ENCODE measurements at regions not wholly inside any gene's neighbourhood (a gene's known extent, or its start where the extent isn't known, plus 50 kb on each side); places are given as distances from the start of the nearest gene placed in this dataset.

GRCh38 chr6:170160628-170161611 lies 130.0 kb downstream of the DLL1 start:
- DNase-seq: no peak

- no peak for DNase-seq
Observed at GRCh38 chr6:170160031-170160627, 130.7 kb downstream of the DLL1 start.

- DNase-seq: no peak
Observed at GRCh38 chr6:170159022-170159965, 131.6 kb downstream of the DLL1 start.

GRCh38 chr6:170158296-170159021 lies 132.4 kb downstream of the DLL1 start:
- no peak for DNase-seq

- no peak for DNase-seq
Observed at GRCh38 chr6:170157567-170158218, 133.2 kb downstream of the DLL1 start.

DNA sequence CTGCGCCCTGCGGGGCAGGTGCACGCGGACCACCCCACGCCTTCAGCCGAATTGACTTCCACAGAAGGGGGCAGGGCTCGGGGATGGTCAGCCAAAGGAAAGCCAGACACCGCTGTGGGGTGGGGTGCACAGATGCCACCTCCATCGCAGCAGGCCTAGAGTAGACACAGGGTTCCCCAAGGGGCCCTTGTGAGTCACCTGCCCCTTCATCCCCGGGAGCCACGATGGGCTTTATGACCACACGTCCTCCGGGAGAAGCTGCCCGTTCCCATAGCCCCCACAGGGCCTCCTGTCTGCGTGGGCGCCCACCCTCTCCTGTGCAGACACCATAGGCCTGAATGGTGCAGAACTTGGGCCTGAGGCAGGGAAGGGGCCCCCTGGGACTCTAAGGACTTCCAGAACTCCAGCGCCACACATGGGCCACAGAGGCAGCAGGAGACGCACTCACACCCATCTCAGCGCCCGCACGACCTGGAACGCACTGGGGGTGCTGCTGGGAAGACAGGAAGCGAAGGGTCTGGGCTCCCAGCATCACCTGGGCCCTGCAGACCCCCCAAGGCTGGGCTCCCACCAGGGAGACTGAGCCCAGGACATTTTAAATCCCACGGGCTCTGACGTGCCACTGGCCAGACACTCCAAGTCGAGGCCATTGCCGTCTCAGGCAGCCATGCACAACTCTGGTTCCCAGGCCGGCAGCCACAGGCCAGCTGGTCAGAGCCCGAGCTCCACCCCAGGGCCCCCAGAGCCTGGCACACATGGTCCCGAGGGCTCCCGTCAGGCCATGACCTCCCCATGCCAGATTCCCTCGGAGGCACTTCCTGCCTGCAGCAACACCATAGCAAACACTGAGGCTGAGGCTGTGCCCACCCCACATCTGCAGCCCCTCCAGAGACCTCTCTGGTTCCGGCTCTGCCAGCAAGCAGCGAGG lies 134.2 kb downstream of the DLL1 start:
- DNase-seq: no peak

DNA sequence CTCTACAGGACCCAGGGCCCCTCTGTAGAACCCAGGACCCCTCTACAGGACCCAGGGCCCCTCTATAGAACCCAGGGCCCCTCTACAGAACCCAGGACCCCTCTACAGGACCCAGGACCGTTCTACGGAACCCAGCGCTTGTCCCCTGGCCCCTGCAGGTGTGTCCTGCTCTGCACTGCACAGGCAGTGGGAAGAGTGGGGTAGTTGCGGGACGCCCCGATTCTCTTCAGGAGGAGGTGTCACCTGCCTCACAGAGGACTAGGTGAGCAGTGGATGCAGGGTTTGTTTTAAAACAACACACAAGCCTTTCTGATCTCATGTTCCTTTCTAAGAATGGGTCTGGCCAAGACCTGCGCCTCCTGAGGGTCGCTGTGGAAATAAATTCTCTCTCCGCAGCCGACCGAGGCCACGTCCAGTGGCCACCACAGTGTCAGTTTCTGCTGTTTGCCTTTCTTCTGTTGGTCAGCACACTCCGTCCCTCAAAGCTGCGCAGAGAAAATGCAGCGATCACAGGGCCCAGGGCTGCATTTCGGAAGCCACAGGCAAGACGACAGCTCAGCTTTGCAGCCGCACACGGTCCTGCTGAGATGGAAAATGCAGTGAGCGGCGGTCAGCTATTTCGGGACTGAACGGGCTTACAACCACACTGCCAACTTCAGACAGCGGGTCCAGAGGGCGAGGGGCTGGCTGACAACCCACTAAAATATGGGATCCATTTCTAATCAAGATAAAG lies 135.2 kb downstream of the DLL1 start:
- no peak for DNase-seq

DNA sequence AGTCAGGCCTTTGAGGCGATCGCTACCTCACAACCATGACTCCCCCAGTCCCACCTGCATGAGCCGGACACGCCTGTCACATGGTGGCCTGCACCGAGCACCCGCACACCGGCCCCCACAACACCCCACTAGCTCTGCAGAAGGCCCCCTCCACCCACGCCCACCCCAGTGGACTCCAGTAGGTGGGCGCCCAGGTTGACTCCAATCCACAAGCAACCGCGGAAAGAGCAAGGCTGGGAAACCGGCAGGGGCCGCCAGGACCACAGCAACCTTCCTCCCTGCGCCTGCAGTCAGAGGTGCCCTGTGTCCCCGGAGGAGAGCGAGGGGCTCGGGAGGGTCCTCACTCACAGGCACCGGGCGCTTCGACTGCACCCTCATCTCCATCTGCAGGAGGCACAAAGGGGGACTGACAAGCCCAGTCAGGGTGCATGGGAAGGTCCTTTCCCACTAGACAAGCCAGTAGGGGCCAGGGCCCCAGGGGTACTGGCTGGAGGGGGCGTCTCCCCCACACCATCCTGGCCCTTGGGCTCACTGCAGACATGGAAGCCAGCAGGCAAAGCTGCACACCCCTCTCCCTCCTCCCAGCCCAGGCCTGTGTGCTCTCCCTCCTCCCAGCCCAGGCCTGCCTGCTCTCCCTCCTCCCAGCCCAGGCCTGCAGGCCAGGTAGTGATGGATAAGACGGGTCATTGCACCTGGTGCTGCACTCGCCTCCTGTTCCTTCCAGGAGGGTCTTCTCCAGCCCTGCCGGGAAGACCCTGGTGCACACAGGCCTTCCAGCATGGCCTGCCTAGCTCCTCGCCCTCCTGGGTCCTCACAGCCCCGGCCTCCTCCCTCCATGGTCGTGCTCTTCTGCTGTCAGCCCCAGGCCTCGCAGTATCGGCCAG lies 137.2 kb downstream of the DLL1 start:
- no peak for DNase-seq

- no peak for DNase-seq
Observed at GRCh38 chr6:170152989-170153388, 137.9 kb downstream of the DLL1 start.

DNA sequence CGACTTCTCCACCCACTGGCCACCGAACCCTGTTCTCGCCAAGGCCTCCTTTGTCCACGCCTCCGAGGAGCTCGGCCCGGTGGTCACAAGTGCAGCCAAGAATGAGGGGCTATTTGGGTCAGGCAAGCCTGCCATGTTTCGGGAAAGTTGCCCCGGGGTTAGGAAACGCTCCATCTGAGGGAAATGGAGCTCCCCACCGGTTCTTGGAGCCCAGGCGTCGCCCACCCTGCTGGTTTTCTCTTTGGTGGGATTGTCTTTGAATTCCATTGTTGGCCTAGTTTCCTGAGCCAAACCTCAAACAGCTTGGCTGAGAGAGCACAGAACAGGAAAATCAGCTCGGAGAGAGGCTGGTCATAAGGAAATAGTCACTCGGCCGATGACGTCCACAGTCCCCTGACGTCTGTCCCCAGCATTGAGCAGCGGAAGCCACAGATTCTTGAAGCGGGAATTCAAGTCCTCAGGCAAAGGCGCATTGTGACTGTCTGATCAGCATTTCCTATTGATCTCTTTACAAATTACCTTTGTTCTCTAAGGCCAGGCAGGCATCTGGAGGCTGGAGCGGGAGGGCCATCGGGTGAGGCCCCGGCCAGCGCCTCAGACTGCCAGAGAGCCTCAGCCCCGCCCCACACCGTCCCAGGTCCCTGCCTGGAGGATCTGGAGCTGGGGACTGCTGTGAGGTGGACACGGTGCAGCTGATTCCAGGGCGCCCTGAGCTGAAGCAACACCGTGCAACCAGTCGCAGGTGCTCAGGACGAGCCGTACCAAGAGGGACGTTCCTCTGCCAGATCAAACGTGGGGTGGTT lies 138.6 kb downstream of the DLL1 start:
- DNase-seq: no peak

- DNase-seq: no peak
Observed at GRCh38 chr6:170151804-170152123, 139.1 kb downstream of the DLL1 start.

GRCh38 chr6:170151321-170151771 lies 139.5 kb downstream of the DLL1 start:
- no peak for DNase-seq

DNA sequence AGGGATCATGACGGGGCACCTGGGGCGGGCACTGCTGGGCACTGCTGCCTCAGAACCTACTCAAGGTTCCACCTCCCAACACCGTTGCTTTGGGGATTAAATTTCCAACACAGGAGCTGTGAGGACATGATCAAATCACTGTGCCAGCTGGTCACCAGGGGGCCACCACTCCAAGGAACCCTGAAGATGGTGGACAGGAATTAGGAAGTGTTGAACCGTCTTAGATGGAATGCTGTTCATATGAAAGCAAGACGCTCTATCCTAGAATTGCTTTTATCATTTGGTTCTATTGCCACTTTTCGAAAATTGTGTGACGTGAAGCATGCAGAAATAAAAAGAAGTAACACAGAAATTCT lies 140.3 kb downstream of the DLL1 start:
- no peak for DNase-seq

DNA sequence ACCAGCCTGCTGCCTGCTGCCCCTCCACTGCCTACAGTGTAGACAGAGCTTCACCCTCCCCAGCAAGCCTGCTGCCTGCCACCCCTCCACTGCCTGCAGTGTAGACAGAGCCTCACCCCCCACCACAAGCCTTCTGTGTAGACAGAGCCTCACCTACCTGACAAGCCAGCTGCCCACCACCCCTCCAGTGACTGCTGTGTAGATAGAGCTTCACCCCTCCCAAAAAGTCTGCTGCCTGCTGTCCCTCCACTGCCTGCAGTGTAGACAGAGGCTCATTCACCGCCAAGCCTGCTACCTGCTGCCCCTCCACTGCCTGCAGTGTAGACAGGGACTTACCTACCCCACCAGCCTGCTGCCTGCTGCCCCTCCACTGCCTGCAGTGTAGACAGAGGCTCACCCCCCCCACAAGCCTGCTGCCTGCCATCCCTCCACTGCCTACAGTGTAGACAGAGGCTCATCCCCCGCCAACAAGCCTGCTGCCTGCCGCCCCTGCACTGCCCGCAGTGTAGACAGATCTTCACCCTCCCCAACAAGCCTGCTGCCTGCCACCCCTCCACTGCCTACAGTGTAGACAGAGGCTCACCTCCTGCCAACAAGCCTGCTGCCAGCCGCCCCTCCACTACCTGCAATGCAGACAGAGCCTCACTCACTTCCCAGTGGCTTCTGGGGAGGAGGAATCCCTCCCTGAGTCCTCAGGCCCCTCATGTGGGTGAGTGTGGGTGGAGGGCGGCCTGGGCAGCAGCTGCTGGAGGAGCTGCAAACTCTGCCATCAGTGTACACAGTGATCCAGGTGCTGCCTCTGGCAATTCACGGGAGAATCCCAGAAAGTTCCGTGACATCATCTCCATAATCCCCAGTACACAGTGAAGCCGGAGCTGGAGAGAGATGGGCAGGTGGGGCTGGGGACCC lies 140.9 kb downstream of the DLL1 start:
- DNase-seq: no peak

DNA sequence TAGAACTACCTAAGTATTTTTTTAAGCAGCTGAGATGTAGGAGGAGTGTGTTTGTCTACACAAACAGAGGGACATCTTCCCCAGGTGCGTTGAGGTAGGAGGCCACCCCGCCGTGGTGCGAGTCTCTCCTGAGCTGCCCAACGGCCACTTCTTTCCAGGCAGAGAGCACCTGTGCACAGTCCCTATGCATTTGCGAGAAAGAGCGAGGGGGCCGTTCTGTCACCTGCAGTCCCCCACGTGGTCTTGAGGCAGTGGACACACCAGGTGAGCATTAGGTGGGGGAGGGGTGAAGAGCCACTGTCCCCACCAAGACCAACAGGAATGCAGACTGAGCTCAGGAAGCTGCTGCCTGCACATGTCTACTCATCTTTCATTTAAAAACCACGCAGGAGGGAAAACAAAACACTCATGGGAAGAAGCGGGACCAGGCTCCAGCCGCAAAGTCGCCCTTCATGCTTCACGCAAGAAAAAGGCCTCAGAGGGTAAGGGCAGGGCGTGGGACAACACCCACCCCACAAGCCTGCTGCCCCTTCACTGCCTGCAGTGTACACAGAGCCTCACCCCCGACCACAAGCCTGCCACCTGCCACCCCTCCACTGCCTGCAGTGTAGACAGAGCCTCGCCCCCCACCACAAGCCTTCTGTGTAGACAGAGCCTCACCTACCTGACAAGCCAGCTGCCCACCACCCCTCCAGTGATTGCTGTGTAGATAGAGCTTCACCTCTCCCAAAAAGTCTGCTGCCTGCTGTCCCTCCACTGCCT lies 142.0 kb downstream of the DLL1 start:
- DNase-seq: no peak
